Sigmoid colon (tissue), 4 donors: ENCODE measurements at regions not wholly inside any gene's neighbourhood (a gene's known extent, or its start where the extent isn't known, plus 50 kb on each side); places are given as distances from the start of the nearest gene placed in this dataset.

Experiments used
- CTCF ChIP-seq, 4 experiments: fragments of 450-650 bp in 3 of 4; fragments of 200-600 bp in 1 of 4; IDR thresholded peaks; one replicate each; pipeline ENCODE4 v1.5.1; 2016 to 2019; ENCODE audit warnings: antibody characterized with exemption in 4 of 4, mild to moderate bottlenecking in 3 of 4, moderate library complexity in 2 of 4
- POLR2AphosphoS5 ChIP-seq, 4 donors: sonication (generic); formaldehyde crosslinking; IDR thresholded peaks; one replicate each; pipeline ENCODE4 v1.6.1; 2017; ENCODE audit warnings: antibody characterized with exemption in 4 of 4

GRCh38 chr4:62804075-62804474, 1603.9 kb downstream of the ADGRL3 start:
- TF ChIP-seq CTCF (IDR thresholded peaks at IDR 0.05) (no peak), POLR2AphosphoS5 (IDR thresholded peaks at IDR 0.05) (no peak)
